IMR-90 (cell line): ENCODE measurements at regions not wholly inside any gene's neighbourhood (a gene's known extent, or its start where the extent isn't known, plus 50 kb on each side); places are given as distances from the start of the nearest gene placed in this dataset.

ENCODE experiments used
- BHLHE40 ChIP-seq: fragments of 150-350 bp; IDR thresholded peaks from 2 replicates; pipeline ENCODE4 v1.6.1; 2016; ENCODE audit warnings: mild to moderate bottlenecking, low read depth, low read length
- CEBPB ChIP-seq: IDR thresholded peaks from 2 replicates; pipeline ENCODE4 v1.6.1; 2012; ENCODE audit warnings: low read depth, low read length, improper control_type of control experiment
- CHD1 ChIP-seq: IDR thresholded peaks from 2 replicates; pipeline ENCODE4 v1.6.1; 2012; ENCODE audit warnings: low read depth, low read length, improper control_type of control experiment
- CTCF ChIP-seq: conservative IDR thresholded peaks from 2 replicates; pipeline ENCODE4 v1.5.1; 2012; ENCODE audit warnings: mild to moderate bottlenecking, low read depth, low read length, improper control_type of control experiment
- ELK1 ChIP-seq: fragments of 150-350 bp; IDR thresholded peaks from 2 replicates; pipeline ENCODE4 v1.6.1; 2016; ENCODE audit warnings: low read depth, mild to moderate bottlenecking, low read length, moderate library complexity, borderline replicate concordance
- MAFK ChIP-seq: IDR thresholded peaks from 2 replicates; pipeline ENCODE4 v1.6.1; 2012; ENCODE audit warnings: low read depth, low read length, improper control_type of control experiment
- MAZ ChIP-seq: IDR thresholded peaks from 2 replicates; pipeline ENCODE4 v1.6.1; 2012; ENCODE audit warnings: low read depth, mild to moderate bottlenecking, low read length, improper control_type of control experiment, moderate library complexity, borderline replicate concordance
- MXI1 ChIP-seq: IDR thresholded peaks from 2 replicates; pipeline ENCODE4 v1.6.1; 2012; ENCODE audit warnings: low read depth, mild to moderate bottlenecking, low read length, moderate library complexity, borderline replicate concordance
- NFE2L2 ChIP-seq: fragments of 150-350 bp; IDR thresholded peaks from 2 replicates; pipeline ENCODE4 v1.6.1; 2016; ENCODE audit warnings: low read depth, mild to moderate bottlenecking, low read length
- POLR2A ChIP-seq: IDR thresholded peaks from 2 replicates; pipeline ENCODE4 v1.6.1; 2012; ENCODE audit warnings: mild to moderate bottlenecking, low read depth, low read length
- RAD21 ChIP-seq: IDR thresholded peaks from 2 replicates; pipeline ENCODE4 v1.6.1; 2012; ENCODE audit warnings: low read length, improper control_type of control experiment
- RCOR1 ChIP-seq: IDR thresholded peaks from 2 replicates; pipeline ENCODE4 v1.6.1; 2012; ENCODE audit warnings: mild to moderate bottlenecking, low read length, improper control_type of control experiment; ENCODE audit not compliant: insufficient replicate concordance
- SMC3 ChIP-seq: fragments of 150-350 bp; IDR thresholded peaks from 2 replicates; pipeline ENCODE4 v1.6.1; 2016; ENCODE audit warnings: low read depth, mild to moderate bottlenecking, antibody characterized with exemption, low read length, moderate library complexity
- USF2 ChIP-seq: fragments of 150-350 bp; IDR thresholded peaks from 2 replicates; pipeline ENCODE4 v1.6.1; 2017; ENCODE audit warnings: mild to moderate bottlenecking, antibody characterized with exemption, low read length, low read depth

- TF ChIP-seq POLR2A (no peak), MAFK (no peak), CTCF (no peak), MAZ (no peak), SMC3 (no peak), ELK1 (no peak), RCOR1 (no peak), NFE2L2 (no peak), CHD1 (no peak), MXI1 (no peak), USF2 (no peak), CEBPB (no peak), RAD21 (no peak), BHLHE40 (no peak)
Measured at GRCh38 chr4:160611181-160611580, 1508.3 kb downstream of the RAPGEF2 start.
